K562 (cell line): ENCODE measurements at regions not wholly inside any gene's neighbourhood (a gene's known extent, or its start where the extent isn't known, plus 50 kb on each side); places are given as distances from the start of the nearest gene placed in this dataset.

ENCODE experiments used
- ATAC-seq: fragments of 200-7000 bp; cut with Tn5 transposase; 3 replicates; pipeline ENCODE4 v1.9.1; 2020; ENCODE audit warnings: moderate library complexity
- BruUV-seq: library from RNA; stranded (reverse); fragments of 400-500 nt; replicated peaks from 2 replicates; lab custom pipeline; 2021; lab: Mats Ljungman, UMichigan
- CTCF ChIA-PET: fragments of 300-600 bp; formaldehyde crosslinking; extraction: SDS; loops from one replicate; lab custom pipeline; 2021; ENCODE audit warnings: low intra/inter-chr PET ratio; lab: Yijun Ruan, JAX
- POLR2A ChIA-PET: fragments of 300-600, 350-650 bp; sonication (Branson Sonifier 250); formaldehyde crosslinking; extraction: SDS; loops from one replicate; lab custom pipeline; 2021; ENCODE audit warnings: antibody characterized with exemption, inconsistent platforms; lab: Yijun Ruan, JAX
- DNase-seq, 4 experiments: peaks; one replicate each; pipeline versions ENCODE4 v3.0.0 to v3.0.0-alpha.2; 2011 to 2018; ENCODE audit warnings: low spot score in 3 of 4, mixed read lengths in 3 of 4; ENCODE audit errors: extremely low read depth in 1 of 4
- FAIRE-seq: peaks from 2 replicates; lab custom pipeline; 2011; peaks lifted over from hg19 to GRCh38; lab: Jason Lieb, UNC
- H2AFZ ChIP-seq: 2 replicates; pipeline ENCODE4 v1.6.0; 2011; ENCODE audit warnings: low read depth, low read length, control low read depth, inconsistent platforms
- H3K27ac ChIP-seq: fragments of 200-600 bp; 3 replicates; pipeline ENCODE4 v1.8.0; 2011; ENCODE audit warnings: low read depth, mild to moderate bottlenecking, control low read depth, inconsistent platforms, low read length, moderate library complexity, mixed read lengths; ENCODE audit errors: extremely low read depth
- H3K27me3 ChIP-seq, 2 experiments: fragments of 300-600 bp in 1 of 2; 2 replicates in 1 of 2; 3 replicates in 1 of 2; pipeline versions ENCODE4 v1.6.0 to v1.8.0; 2011; ENCODE audit warnings: inconsistent platforms in 2 of 2, low read length in 2 of 2, mild to moderate bottlenecking in 1 of 2, mixed read lengths in 1 of 2, moderate library complexity in 1 of 2; ENCODE audit not compliant: control insufficient read depth in 2 of 2, insufficient read depth in 2 of 2
- H3K36me3 ChIP-seq: fragments of 300-600 bp; 3 replicates; pipeline ENCODE4 v1.8.0; 2011; ENCODE audit warnings: mild to moderate bottlenecking, low read length, inconsistent platforms; ENCODE audit not compliant: control insufficient read depth, insufficient read depth
- H3K4me1 ChIP-seq, 2 experiments: fragments of 200-600 bp in 1 of 2; replicated peaks in 1 of 2; 2 replicates in 1 of 2; 3 replicates in 1 of 2; pipeline versions ENCODE4 v1.5.1 to v1.8.0; 2011; ENCODE audit warnings: inconsistent platforms in 2 of 2, low read length in 2 of 2, mild to moderate bottlenecking in 1 of 2, mixed read lengths in 1 of 2, moderate library complexity in 1 of 2; ENCODE audit not compliant: control insufficient read depth in 2 of 2, insufficient read depth in 2 of 2
- H3K4me2 ChIP-seq: 2 replicates; pipeline ENCODE4 v1.6.1; 2011; ENCODE audit warnings: low read length, control low read depth, inconsistent platforms, mixed read lengths; ENCODE audit not compliant: insufficient read depth
- H3K4me3 ChIP-seq: fragments of 200-600 bp; sonication (generic), shearing (Covaris generic); 2 replicates; pipeline ENCODE4 v1.5.1; 2016; ENCODE audit warnings: control low read depth, inconsistent platforms
- H3K79me2 ChIP-seq: fragments of 200-600 bp; 3 replicates; pipeline ENCODE4 v1.8.0; 2011; ENCODE audit warnings: low read length, inconsistent platforms; ENCODE audit not compliant: control insufficient read depth, insufficient read depth
- H3K9ac ChIP-seq, 2 experiments: 2 replicates each; pipeline versions ENCODE4 v1.6.0 to v1.6.1; 2011; ENCODE audit warnings: low read depth in 2 of 2, low read length in 2 of 2, control low read depth in 1 of 2, inconsistent platforms in 1 of 2, mild to moderate bottlenecking in 1 of 2, mixed read lengths in 1 of 2; ENCODE audit not compliant: insufficient read depth in 1 of 2
- H3K9me1 ChIP-seq: one replicate; pipeline ENCODE4 v1.6.0; 2011; ENCODE audit warnings: inconsistent platforms, mild to moderate bottlenecking, low read length, moderate library complexity; ENCODE audit not compliant: control insufficient read depth, insufficient read depth
- H3K9me3 ChIP-seq: replicated peaks from 2 replicates; pipeline ENCODE4 v1.5.1; 2011; ENCODE audit warnings: low read depth, low read length, inconsistent platforms; ENCODE audit not compliant: control insufficient read depth, insufficient read depth
- H4K20me1 ChIP-seq: replicated peaks from 2 replicates; pipeline ENCODE4 v1.6.1; 2011; ENCODE audit warnings: low read length, inconsistent platforms, mixed read lengths; ENCODE audit not compliant: control insufficient read depth, insufficient read depth
- CBX8 ChIP-seq: fragments of 200-600 bp; sonication (generic); IDR thresholded peaks from 2 replicates; pipeline ENCODE4 v1.6.1; 2012; ENCODE audit warnings: borderline replicate concordance, mixed run types, low read depth, mild to moderate bottlenecking, moderate library complexity, mixed read lengths, low read length, control low read depth, inconsistent platforms; ENCODE audit not compliant: poor library complexity, severe bottlenecking; ENCODE audit errors: extremely low read depth
- EHMT2 ChIP-seq: fragments of 450-650 bp; IDR thresholded peaks from 2 replicates; pipeline ENCODE4 v1.6.1; 2018; ENCODE audit warnings: antibody characterized with exemption
- FOXP1 ChIP-seq: sonication (generic); formaldehyde crosslinking; IDR thresholded peaks from 2 replicates; pipeline ENCODE4 v1.8.0; 2022; ENCODE audit warnings: mild to moderate bottlenecking, missing genetic modification reagents
- HSF4 ChIP-seq: fragments of 250-450 bp; sonication (Bioruptor Pico); IDR thresholded peaks from 2 replicates; pipeline ENCODE4 v2.1.2; 2022; ENCODE audit warnings: mild to moderate bottlenecking, moderate library complexity, borderline replicate concordance
- MCM2 ChIP-seq: fragments of 450-650 bp; IDR thresholded peaks from 2 replicates; pipeline ENCODE4 v1.6.1; 2017; ENCODE audit warnings: low read depth, mild to moderate bottlenecking
- MYNN ChIP-seq, 2 experiments: sonication (generic); formaldehyde crosslinking in 1 of 2; IDR thresholded peaks; 2 replicates each; pipeline versions ENCODE4 v1.5.0 to v1.6.1; 2016 to 2020; ENCODE audit warnings: antibody characterized with exemption in 1 of 2, missing genetic modification reagents in 1 of 2
- NELFE ChIP-seq: IDR thresholded peaks from 2 replicates; pipeline ENCODE4 v1.6.1; 2011; ENCODE audit warnings: mild to moderate bottlenecking; ENCODE audit not compliant: insufficient read depth, insufficient read length
- NFXL1 ChIP-seq: fragments of 450-650 bp; formaldehyde crosslinking; IDR thresholded peaks from 2 replicates; pipeline ENCODE4 v1.4.0; 2021; ENCODE audit warnings: mild to moderate bottlenecking
- POLR2AphosphoS2 ChIP-seq: IDR thresholded peaks from 2 replicates; pipeline ENCODE4 v1.6.1; 2012; ENCODE audit warnings: low read length, improper control_type of control experiment
- SMC3 ChIP-seq: conservative IDR thresholded peaks from 2 replicates; pipeline ENCODE4 v1.6.1; 2011; ENCODE audit warnings: low read depth, low read length, improper control_type of control experiment; ENCODE audit not compliant: insufficient read depth
- SRSF9 ChIP-seq: fragments of 200-400 bp; formaldehyde crosslinking; IDR thresholded peaks from 2 replicates; pipeline ENCODE4 v1.6.1; 2017; ENCODE audit warnings: low read depth, low read length, borderline replicate concordance
- ZBTB17 ChIP-seq: fragments of 450-650 bp; formaldehyde crosslinking; IDR thresholded peaks from 2 replicates; pipeline ENCODE4 v1.4.0; 2020; ENCODE audit warnings: mild to moderate bottlenecking
- ZBTB8A ChIP-seq: fragments of 450-650 bp; IDR thresholded peaks from 2 replicates; pipeline ENCODE4 v1.6.1; 2018; ENCODE audit warnings: mild to moderate bottlenecking, moderate library complexity; ENCODE audit not compliant: partially characterized antibody
- ZFX ChIP-seq: sonication (generic); formaldehyde crosslinking; IDR thresholded peaks from 2 replicates; pipeline ENCODE4 v1.8.0; 2022; ENCODE audit warnings: mild to moderate bottlenecking, missing genetic modification reagents, moderate library complexity
- ZNF232 ChIP-seq: sonication (generic); formaldehyde crosslinking; IDR thresholded peaks from 2 replicates; pipeline ENCODE4 v1.8.0; 2022; ENCODE audit warnings: mild to moderate bottlenecking, missing genetic modification reagents
- WGBS: fragments of 100-300 bp; shearing (Covaris generic); methylation state at CpG from one replicate; pipeline ENCODE4 v1.1.6; 2016; ENCODE audit warnings: low coverage, mixed read lengths; ENCODE audit not compliant: insufficient coverage; ENCODE audit errors: missing lambda C conversion rate; 5-methylcytosine and 5-hydroxymethylcytosine counted together
- in situ Hi-C: fragments of 300-500 bp; cut with MboI; formaldehyde crosslinking; loops from 4 replicates; pipeline ENCODE4 v1.15.0; 2018; ENCODE audit warnings: inconsistent platforms, mixed read lengths
- intact Hi-C: fragments of 100-400 bp; cut with micrococcal nuclease; formaldehyde crosslinking; loops from 2 replicates; pipeline ENCODE4 v1.14.2; 2022
- TF ChIP-seq, protein P1 (sequence below), 2 experiments: fragments of 150-350 bp in 1 of 2; IDR thresholded peaks; 2 replicates each; pipeline ENCODE4 v1.6.1; 2012 to 2016; ENCODE audit warnings: low read depth in 2 of 2, low read length in 2 of 2, mild to moderate bottlenecking in 1 of 2, moderate library complexity in 1 of 2
- TF ChIP-seq, protein P2 (sequence below): sonication (generic); formaldehyde crosslinking; IDR thresholded peaks from 2 replicates; pipeline ENCODE4 v1.8.0; 2022; ENCODE audit warnings: mild to moderate bottlenecking, missing genetic modification reagents

GRCh38 chr16:85481206-85481605 is 131.9 kb upstream of the GSE1 start (continued):
- TF ChIP-seq NFXL1 (CRISPR knock-in tag): no peak
- TF ChIP-seq ZNF232 (CRISPR knock-in tag): no peak
- TF ChIP-seq MYNN (IDR thresholded peaks at IDR 0.05): no peak
- no peak for TF ChIP-seq MYNN (CRISPR knock-in tag; IDR thresholded peaks at IDR 0.05)
- TF ChIP-seq, protein P1, sequence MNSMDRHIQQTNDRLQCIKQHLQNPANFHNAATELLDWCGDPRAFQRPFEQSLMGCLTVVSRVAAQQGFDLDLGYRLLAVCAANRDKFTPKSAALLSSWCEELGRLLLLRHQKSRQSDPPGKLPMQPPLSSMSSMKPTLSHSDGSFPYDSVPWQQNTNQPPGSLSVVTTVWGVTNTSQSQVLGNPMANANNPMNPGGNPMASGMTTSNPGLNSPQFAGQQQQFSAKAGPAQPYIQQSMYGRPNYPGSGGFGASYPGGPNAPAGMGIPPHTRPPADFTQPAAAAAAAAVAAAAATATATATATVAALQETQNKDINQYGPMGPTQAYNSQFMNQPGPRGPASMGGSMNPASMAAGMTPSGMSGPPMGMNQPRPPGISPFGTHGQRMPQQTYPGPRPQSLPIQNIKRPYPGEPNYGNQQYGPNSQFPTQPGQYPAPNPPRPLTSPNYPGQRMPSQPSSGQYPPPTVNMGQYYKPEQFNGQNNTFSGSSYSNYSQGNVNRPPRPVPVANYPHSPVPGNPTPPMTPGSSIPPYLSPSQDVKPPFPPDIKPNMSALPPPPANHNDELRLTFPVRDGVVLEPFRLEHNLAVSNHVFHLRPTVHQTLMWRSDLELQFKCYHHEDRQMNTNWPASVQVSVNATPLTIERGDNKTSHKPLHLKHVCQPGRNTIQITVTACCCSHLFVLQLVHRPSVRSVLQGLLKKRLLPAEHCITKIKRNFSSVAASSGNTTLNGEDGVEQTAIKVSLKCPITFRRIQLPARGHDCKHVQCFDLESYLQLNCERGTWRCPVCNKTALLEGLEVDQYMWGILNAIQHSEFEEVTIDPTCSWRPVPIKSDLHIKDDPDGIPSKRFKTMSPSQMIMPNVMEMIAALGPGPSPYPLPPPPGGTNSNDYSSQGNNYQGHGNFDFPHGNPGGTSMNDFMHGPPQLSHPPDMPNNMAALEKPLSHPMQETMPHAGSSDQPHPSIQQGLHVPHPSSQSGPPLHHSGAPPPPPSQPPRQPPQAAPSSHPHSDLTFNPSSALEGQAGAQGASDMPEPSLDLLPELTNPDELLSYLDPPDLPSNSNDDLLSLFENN (IDR thresholded peaks at IDR 0.05; ENCODE audit: low read depth in 2 of 2, low read length in 2 of 2): no peak

- ATAC-seq: no peak
- H3K79me2 ChIP-seq: peaks cover 6% of the 10 kb centered on the region; the same call in 1 of the 3 replicates
- H2AFZ ChIP-seq: no peak overlapping the region
Observed at GRCh38 chr16:85481738-85482137, 131.4 kb upstream of the GSE1 start.

More at GRCh38 chr16:85481738-85482137, 131.4 kb upstream of the GSE1 start:
- no peak overlapping the region for H3K4me3 ChIP-seq
- H4K20me1 ChIP-seq: peaks cover 6% of the 10 kb centered on the region
- H3K27me3 ChIP-seq: no peaks in the 10 kb centered on the region
- intact Hi-C loops: no loop called here
- no peaks in the 10 kb centered on the region for H3K9me1 ChIP-seq
- no peak for FAIRE-seq
- peaks cover 3% of the 10 kb centered on the region; the same call in 2 of the 3 replicates for H3K36me3 ChIP-seq
- H3K9ac ChIP-seq: no peak overlapping the region
- 86% methylated on average over 12 of the region's 19 CpGs for WGBS
- peaks cover 3 to 48% of the 10 kb centered on the region in 2 experiments; a peak in 3 of 5 replicates for H3K4me1 ChIP-seq
- TF ChIP-seq NELFE: no peak
- no peak for TF ChIP-seq MCM2
- no peak for TF ChIP-seq ZFX
- no peak for TF ChIP-seq SRSF9
- no peak for TF ChIP-seq CBX8
- no peak for TF ChIP-seq SMC3
- TF ChIP-seq HSF4 (CRISPR knock-in tag): no peak
- no peak for TF ChIP-seq NFXL1 (CRISPR knock-in tag)
- TF ChIP-seq ZBTB17 (CRISPR knock-in tag): no peak
- TF ChIP-seq ZBTB8A: no peak
- TF ChIP-seq, protein P2, sequence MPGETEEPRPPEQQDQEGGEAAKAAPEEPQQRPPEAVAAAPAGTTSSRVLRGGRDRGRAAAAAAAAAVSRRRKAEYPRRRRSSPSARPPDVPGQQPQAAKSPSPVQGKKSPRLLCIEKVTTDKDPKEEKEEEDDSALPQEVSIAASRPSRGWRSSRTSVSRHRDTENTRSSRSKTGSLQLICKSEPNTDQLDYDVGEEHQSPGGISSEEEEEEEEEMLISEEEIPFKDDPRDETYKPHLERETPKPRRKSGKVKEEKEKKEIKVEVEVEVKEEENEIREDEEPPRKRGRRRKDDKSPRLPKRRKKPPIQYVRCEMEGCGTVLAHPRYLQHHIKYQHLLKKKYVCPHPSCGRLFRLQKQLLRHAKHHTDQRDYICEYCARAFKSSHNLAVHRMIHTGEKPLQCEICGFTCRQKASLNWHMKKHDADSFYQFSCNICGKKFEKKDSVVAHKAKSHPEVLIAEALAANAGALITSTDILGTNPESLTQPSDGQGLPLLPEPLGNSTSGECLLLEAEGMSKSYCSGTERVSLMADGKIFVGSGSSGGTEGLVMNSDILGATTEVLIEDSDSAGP (CRISPR knock-in tag): no peak
- no peak for TF ChIP-seq POLR2AphosphoS2
- TF ChIP-seq FOXP1: no peak
- TF ChIP-seq EHMT2: no peak
- TF ChIP-seq, all 486 proteins: peak for 0
- BruUV-seq: no TSS peak
- in situ Hi-C loops: no loop called here
- no peaks in the 10 kb centered on the region for H3K9me3 ChIP-seq
- no peak for DNase-seq
- CTCF ChIA-PET: no interaction called here
- no peak overlapping the region for H3K4me2 ChIP-seq
- H3K27ac ChIP-seq: no peak overlapping the region
- POLR2A ChIA-PET: interaction anchor here (1.2 to 2.3 kb wide), 2 partner anchors 9 to 13 kb away, joined by 3 to 11 read pairs; no protein-coding TSS in a partner anchor
